Neural cell (in vitro differentiated cells): ENCODE measurements at regions not wholly inside any gene's neighbourhood (a gene's known extent, or its start where the extent isn't known, plus 50 kb on each side); places are given as distances from the start of the nearest gene placed in this dataset.

ENCODE experiments used
- CTCF ChIP-seq: fragments of 450-650 bp; IDR thresholded peaks from 2 replicates; pipeline ENCODE4 v1.5.1; 2014; ENCODE audit warnings: antibody characterized with exemption, mild to moderate bottlenecking, moderate library complexity; ENCODE audit not compliant: poor library complexity, severe bottlenecking
- EP300 ChIP-seq: fragments of 450-650 bp; conservative IDR thresholded peaks from 2 replicates; pipeline ENCODE4 v1.6.1; 2014; ENCODE audit warnings: antibody characterized with exemption, mild to moderate bottlenecking, moderate library complexity; ENCODE audit not compliant: poor library complexity, severe bottlenecking
- EZH2 ChIP-seq: fragments of 200-600, 300-800 bp; shearing (Covaris generic), sonication (generic); IDR thresholded peaks from 2 replicates; pipeline ENCODE4 v1.6.1; 2014; ENCODE audit warnings: antibody characterized with exemption, low read length, borderline replicate concordance, mild to moderate bottlenecking; ENCODE audit not compliant: insufficient read depth, poor library complexity, severe bottlenecking
- POLR2AphosphoS5 ChIP-seq: IDR thresholded peaks from 2 replicates; pipeline ENCODE4 v1.6.1; 2012
- RAD21 ChIP-seq: fragments of 450-650 bp; conservative IDR thresholded peaks from 2 replicates; pipeline ENCODE4 v1.6.1; 2014; ENCODE audit warnings: antibody characterized with exemption, mild to moderate bottlenecking, moderate library complexity
- REST ChIP-seq: IDR thresholded peaks from 2 replicates; pipeline ENCODE4 v1.6.1; 2012; ENCODE audit warnings: borderline replicate concordance

- TF ChIP-seq CTCF (no peak), RAD21 (no peak), POLR2AphosphoS5 (no peak), EP300 (no peak), EZH2 (no peak), REST (no peak)
These were observed 109.7 kb upstream of the MMS22L start for GRCh38 chr6:97392735-97393134.
